Neural cell (in vitro differentiated cells): ENCODE measurements at regions not wholly inside any gene's neighbourhood (a gene's known extent, or its start where the extent isn't known, plus 50 kb on each side); places are given as distances from the start of the nearest gene placed in this dataset.

Source experiments
- H2AFZ ChIP-seq: fragments of 200-600, 300-800 bp; sonication (generic), shearing (Covaris generic); 2 replicates; pipeline ENCODE4 v1.6.0; 2014; ENCODE audit warnings: low read depth, mild to moderate bottlenecking, antibody characterized with exemption, low read length, moderate library complexity
- H3F3A ChIP-seq: fragments of 200-600 bp; shearing (Covaris generic); 2 replicates; pipeline ENCODE4 v1.6.1; 2016; ENCODE audit warnings: mild to moderate bottlenecking, moderate library complexity, mixed read lengths, antibody characterized with exemption, low read length; ENCODE audit not compliant: insufficient read depth, poor library complexity, severe bottlenecking
- H3K27ac ChIP-seq: fragments of 200-600, 300-800 bp; sonication (generic), shearing (Covaris generic); 2 replicates; pipeline ENCODE4 v1.5.1; 2014; ENCODE audit warnings: mild to moderate bottlenecking, low read length, moderate library complexity
- H3K27me3 ChIP-seq: fragments of 300-800, 200-600 bp; sonication (generic), shearing (Covaris generic); 2 replicates; pipeline ENCODE4 v1.6.0; 2014; ENCODE audit warnings: mild to moderate bottlenecking, low read depth, low read length, moderate library complexity; ENCODE audit not compliant: insufficient read depth
- H3K36me3 ChIP-seq: fragments of 300-800, 200-600 bp; sonication (generic), shearing (Covaris generic); 2 replicates; pipeline ENCODE4 v1.5.1; 2014; ENCODE audit warnings: mild to moderate bottlenecking, antibody characterized with exemption, low read length, moderate library complexity; ENCODE audit not compliant: insufficient read depth
- H3K4me2 ChIP-seq: fragments of 300-800, 200-600 bp; sonication (generic), shearing (Covaris generic); 2 replicates; pipeline ENCODE4 v1.6.0; 2014; ENCODE audit warnings: mild to moderate bottlenecking, low read length
- H3K4me3 ChIP-seq: fragments of 300-800, 200-600 bp; sonication (generic), shearing (Covaris generic); 2 replicates; pipeline ENCODE4 v1.5.1; 2014; ENCODE audit warnings: mild to moderate bottlenecking, low read length, moderate library complexity
- H3K79me2 ChIP-seq: fragments of 200-600 bp; shearing (Covaris generic); replicated peaks from 2 replicates; pipeline ENCODE4 v1.6.0; 2014; ENCODE audit warnings: mild to moderate bottlenecking, low read length, moderate library complexity; ENCODE audit not compliant: insufficient read depth
- H3K9ac ChIP-seq: fragments of 300-800, 200-600 bp; sonication (generic), shearing (Covaris generic); 2 replicates; pipeline ENCODE4 v1.6.1; 2016; ENCODE audit warnings: mild to moderate bottlenecking, low read length, mixed read lengths
- H3K9me2 ChIP-seq: fragments of 200-600 bp; shearing (Covaris generic); 2 replicates; pipeline ENCODE4 v1.6.1; 2016; ENCODE audit warnings: mild to moderate bottlenecking, low read length, mixed read lengths; ENCODE audit not compliant: insufficient read depth
- H3K9me3 ChIP-seq: fragments of 200-600, 300-800 bp; sonication (generic), shearing (Covaris generic); 2 replicates; pipeline ENCODE4 v1.6.1; 2016; ENCODE audit warnings: mild to moderate bottlenecking, mixed run types, low read length, moderate library complexity, mixed read lengths
- H4K20me1 ChIP-seq: fragments of 200-600 bp; shearing (Covaris generic); 2 replicates; pipeline ENCODE4 v1.6.1; 2016; ENCODE audit warnings: mild to moderate bottlenecking, mixed run types; ENCODE audit not compliant: insufficient read depth
- CTCF ChIP-seq: fragments of 450-650 bp; IDR thresholded peaks from 2 replicates; pipeline ENCODE4 v1.5.1; 2014; ENCODE audit warnings: antibody characterized with exemption, mild to moderate bottlenecking, moderate library complexity; ENCODE audit not compliant: poor library complexity, severe bottlenecking
- EP300 ChIP-seq: fragments of 450-650 bp; conservative IDR thresholded peaks from 2 replicates; pipeline ENCODE4 v1.6.1; 2014; ENCODE audit warnings: antibody characterized with exemption, mild to moderate bottlenecking, moderate library complexity; ENCODE audit not compliant: poor library complexity, severe bottlenecking
- EZH2 ChIP-seq: fragments of 200-600, 300-800 bp; shearing (Covaris generic), sonication (generic); IDR thresholded peaks from 2 replicates; pipeline ENCODE4 v1.6.1; 2014; ENCODE audit warnings: antibody characterized with exemption, low read length, borderline replicate concordance, mild to moderate bottlenecking; ENCODE audit not compliant: insufficient read depth, poor library complexity, severe bottlenecking
- MXI1 ChIP-seq: fragments of 450-650 bp; conservative IDR thresholded peaks from 2 replicates; pipeline ENCODE4 v1.6.1; 2014; ENCODE audit warnings: antibody characterized with exemption, mild to moderate bottlenecking; ENCODE audit not compliant: poor library complexity, severe bottlenecking
- POLR2AphosphoS5 ChIP-seq: IDR thresholded peaks from 2 replicates; pipeline ENCODE4 v1.6.1; 2012
- RAD21 ChIP-seq: fragments of 450-650 bp; conservative IDR thresholded peaks from 2 replicates; pipeline ENCODE4 v1.6.1; 2014; ENCODE audit warnings: antibody characterized with exemption, mild to moderate bottlenecking, moderate library complexity
- SMC3 ChIP-seq: fragments of 450-650 bp; conservative IDR thresholded peaks from 2 replicates; pipeline ENCODE4 v1.6.1; 2014; ENCODE audit warnings: antibody characterized with exemption, mild to moderate bottlenecking, moderate library complexity; ENCODE audit not compliant: poor library complexity
- TAF1 ChIP-seq: IDR thresholded peaks from 2 replicates; pipeline ENCODE4 v1.6.1; 2012; ENCODE audit warnings: low read depth
- TF ChIP-seq, protein P1 (sequence below): IDR thresholded peaks from 2 replicates; pipeline ENCODE4 v1.6.1; 2012; ENCODE audit warnings: borderline replicate concordance

- H3K4me2 ChIP-seq: no peak overlapping the region
- no peaks in the 10 kb centered on the region for H3F3A ChIP-seq
- TF ChIP-seq, protein P1, sequence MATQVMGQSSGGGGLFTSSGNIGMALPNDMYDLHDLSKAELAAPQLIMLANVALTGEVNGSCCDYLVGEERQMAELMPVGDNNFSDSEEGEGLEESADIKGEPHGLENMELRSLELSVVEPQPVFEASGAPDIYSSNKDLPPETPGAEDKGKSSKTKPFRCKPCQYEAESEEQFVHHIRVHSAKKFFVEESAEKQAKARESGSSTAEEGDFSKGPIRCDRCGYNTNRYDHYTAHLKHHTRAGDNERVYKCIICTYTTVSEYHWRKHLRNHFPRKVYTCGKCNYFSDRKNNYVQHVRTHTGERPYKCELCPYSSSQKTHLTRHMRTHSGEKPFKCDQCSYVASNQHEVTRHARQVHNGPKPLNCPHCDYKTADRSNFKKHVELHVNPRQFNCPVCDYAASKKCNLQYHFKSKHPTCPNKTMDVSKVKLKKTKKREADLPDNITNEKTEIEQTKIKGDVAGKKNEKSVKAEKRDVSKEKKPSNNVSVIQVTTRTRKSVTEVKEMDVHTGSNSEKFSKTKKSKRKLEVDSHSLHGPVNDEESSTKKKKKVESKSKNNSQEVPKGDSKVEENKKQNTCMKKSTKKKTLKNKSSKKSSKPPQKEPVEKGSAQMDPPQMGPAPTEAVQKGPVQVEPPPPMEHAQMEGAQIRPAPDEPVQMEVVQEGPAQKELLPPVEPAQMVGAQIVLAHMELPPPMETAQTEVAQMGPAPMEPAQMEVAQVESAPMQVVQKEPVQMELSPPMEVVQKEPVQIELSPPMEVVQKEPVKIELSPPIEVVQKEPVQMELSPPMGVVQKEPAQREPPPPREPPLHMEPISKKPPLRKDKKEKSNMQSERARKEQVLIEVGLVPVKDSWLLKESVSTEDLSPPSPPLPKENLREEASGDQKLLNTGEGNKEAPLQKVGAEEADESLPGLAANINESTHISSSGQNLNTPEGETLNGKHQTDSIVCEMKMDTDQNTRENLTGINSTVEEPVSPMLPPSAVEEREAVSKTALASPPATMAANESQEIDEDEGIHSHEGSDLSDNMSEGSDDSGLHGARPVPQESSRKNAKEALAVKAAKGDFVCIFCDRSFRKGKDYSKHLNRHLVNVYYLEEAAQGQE: no peak
- no peak overlapping the region for H3K4me3 ChIP-seq
- H4K20me1 ChIP-seq: no peaks in the 10 kb centered on the region
- no peaks in the 10 kb centered on the region for H3K79me2 ChIP-seq
- H3K9me2 ChIP-seq: no peaks in the 10 kb centered on the region
- no peaks in the 10 kb centered on the region for H3K9me3 ChIP-seq
- H2AFZ ChIP-seq: no peak overlapping the region
- H3K9ac ChIP-seq: no peak overlapping the region
- no peaks in the 10 kb centered on the region for H3K36me3 ChIP-seq
- no peaks in the 10 kb centered on the region for H3K27me3 ChIP-seq
- no peak overlapping the region for H3K27ac ChIP-seq
Observed at GRCh38 chr5:93886098-93886806, 144.9 kb upstream of the POU5F2 start.

DNA sequence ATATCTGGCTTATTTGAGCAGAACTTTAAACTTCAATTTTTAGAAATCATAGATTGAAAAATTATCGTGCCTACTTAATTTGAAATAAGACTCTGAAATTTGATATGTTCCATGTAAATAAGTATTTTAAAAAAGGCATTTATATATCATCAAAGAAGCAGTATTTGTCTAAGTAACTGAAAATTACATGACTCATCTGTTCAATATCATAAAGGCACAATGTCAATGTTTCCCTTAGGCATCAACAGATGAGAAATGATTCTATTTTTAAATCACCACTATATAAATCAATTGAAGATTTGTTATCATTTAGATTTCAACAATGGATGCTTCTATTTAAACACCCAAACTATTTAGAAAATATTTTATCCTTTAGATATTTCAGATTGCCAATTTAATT, 142.9 kb upstream of the POU5F2 start:
- no peak overlapping the region for H3K9ac ChIP-seq
- H3K9me3 ChIP-seq: no peaks in the 10 kb centered on the region
- H2AFZ ChIP-seq: no peak overlapping the region
- no peaks in the 10 kb centered on the region for H3K9me2 ChIP-seq
- H3K36me3 ChIP-seq: no peaks in the 10 kb centered on the region
- no peak overlapping the region for H3K4me2 ChIP-seq
- no peaks in the 10 kb centered on the region for H4K20me1 ChIP-seq
- H3K4me3 ChIP-seq: no peak overlapping the region
- no peaks in the 10 kb centered on the region for H3K27me3 ChIP-seq
- H3K79me2 ChIP-seq: no peaks in the 10 kb centered on the region
- H3F3A ChIP-seq: no peaks in the 10 kb centered on the region
- no peak overlapping the region for H3K27ac ChIP-seq
- no peak for TF ChIP-seq EP300
- TF ChIP-seq, protein P1: no peak
- no peak for TF ChIP-seq POLR2AphosphoS5
- no peak for TF ChIP-seq MXI1
- no peak for TF ChIP-seq CTCF
- TF ChIP-seq EZH2: no peak
- no peak for TF ChIP-seq TAF1
- no peak for TF ChIP-seq RAD21
- no peak for TF ChIP-seq SMC3
